Parathyroid adenoma (tissue), 2 donors: ENCODE measurements at regions not wholly inside any gene's neighbourhood (a gene's known extent, or its start where the extent isn't known, plus 50 kb on each side); places are given as distances from the start of the nearest gene placed in this dataset.

Experiments
- H2AFZ ChIP-seq: fragments of 300-600 bp; sonication (generic); one replicate; pipeline ENCODE4 v1.7.0; 2017; ENCODE audit warnings: antibody characterized with exemption, mild to moderate bottlenecking
- H3K27ac ChIP-seq: fragments of 300-600 bp; sonication (generic); one replicate; pipeline ENCODE4 v1.7.0; 2017
- H3K27me3 ChIP-seq: fragments of 300-600 bp; sonication (generic); one replicate; pipeline ENCODE4 v1.7.0; 2017; ENCODE audit warnings: low read length; ENCODE audit not compliant: control insufficient read depth, insufficient read depth
- H3K36me3 ChIP-seq: fragments of 300-600 bp; sonication (generic); one replicate; pipeline ENCODE4 v1.7.0; 2017; ENCODE audit warnings: low read length; ENCODE audit not compliant: control insufficient read depth, insufficient read depth
- H3K4me1 ChIP-seq: fragments of 300-600 bp; sonication (generic); one replicate; pipeline ENCODE4 v1.7.0; 2017; ENCODE audit warnings: control low read depth
- H3K4me2 ChIP-seq: fragments of 300-600 bp; sonication (generic); one replicate; pipeline ENCODE4 v1.7.0; 2017; ENCODE audit warnings: low read length
- H3K4me3 ChIP-seq: fragments of 300-600 bp; sonication (generic); one replicate; pipeline ENCODE4 v1.7.0; 2017; ENCODE audit warnings: low read depth, low read length
- H3K79me2 ChIP-seq: fragments of 300-600 bp; sonication (generic); one replicate; pipeline ENCODE4 v1.7.0; 2017; ENCODE audit warnings: control low read depth
- H3K9ac ChIP-seq: fragments of 300-600 bp; sonication (generic); one replicate; pipeline ENCODE4 v1.7.0; 2017; ENCODE audit warnings: mild to moderate bottlenecking
- H3K9me3 ChIP-seq: fragments of 300-600 bp; sonication (generic); one replicate; pipeline ENCODE4 v1.7.0; 2017; ENCODE audit warnings: low read length; ENCODE audit not compliant: control insufficient read depth
- TF ChIP-seq, protein P1 (sequence below): fragments of 300-600 bp; sonication (generic); IDR thresholded peaks from one replicate; pipeline ENCODE4 v1.7.0; 2017; ENCODE audit warnings: antibody characterized with exemption, mild to moderate bottlenecking
- donor health status: primary hyperparathyroidism.

DNA sequence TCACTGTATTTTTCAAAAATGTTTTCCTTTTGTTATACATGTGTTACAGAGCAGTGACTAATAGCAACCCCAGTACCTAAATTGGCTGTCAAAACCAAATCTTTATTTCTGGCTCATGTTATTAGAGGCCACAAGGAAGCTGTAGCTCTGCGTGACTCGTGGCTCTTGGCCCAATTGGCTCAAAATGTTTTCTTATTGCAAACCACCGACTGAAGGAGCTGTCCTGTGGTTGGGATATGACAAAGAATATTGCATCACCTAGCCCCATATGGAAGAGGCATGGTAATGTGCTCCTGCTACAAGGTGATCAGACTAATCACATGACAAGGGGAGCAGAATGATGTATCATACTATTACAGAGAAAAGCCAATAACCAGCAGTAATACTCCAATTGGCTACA, 1058.5 kb downstream of the CBLN2 start:
- Histone ChIP-seq H3K9me3 (no peaks in the 10 kb centered on the region), H3K27ac (no peak overlapping the region), H3K79me2 (no peaks in the 10 kb centered on the region), H3K4me3 (no peak overlapping the region), H3K27me3 (no peaks in the 10 kb centered on the region), H3K4me1 (no peaks in the 10 kb centered on the region), H3K36me3 (no peaks in the 10 kb centered on the region), H3K4me2 (no peak overlapping the region), H3K9ac (no peak overlapping the region), H2AFZ (no peak overlapping the region)
- TF ChIP-seq, protein P1, sequence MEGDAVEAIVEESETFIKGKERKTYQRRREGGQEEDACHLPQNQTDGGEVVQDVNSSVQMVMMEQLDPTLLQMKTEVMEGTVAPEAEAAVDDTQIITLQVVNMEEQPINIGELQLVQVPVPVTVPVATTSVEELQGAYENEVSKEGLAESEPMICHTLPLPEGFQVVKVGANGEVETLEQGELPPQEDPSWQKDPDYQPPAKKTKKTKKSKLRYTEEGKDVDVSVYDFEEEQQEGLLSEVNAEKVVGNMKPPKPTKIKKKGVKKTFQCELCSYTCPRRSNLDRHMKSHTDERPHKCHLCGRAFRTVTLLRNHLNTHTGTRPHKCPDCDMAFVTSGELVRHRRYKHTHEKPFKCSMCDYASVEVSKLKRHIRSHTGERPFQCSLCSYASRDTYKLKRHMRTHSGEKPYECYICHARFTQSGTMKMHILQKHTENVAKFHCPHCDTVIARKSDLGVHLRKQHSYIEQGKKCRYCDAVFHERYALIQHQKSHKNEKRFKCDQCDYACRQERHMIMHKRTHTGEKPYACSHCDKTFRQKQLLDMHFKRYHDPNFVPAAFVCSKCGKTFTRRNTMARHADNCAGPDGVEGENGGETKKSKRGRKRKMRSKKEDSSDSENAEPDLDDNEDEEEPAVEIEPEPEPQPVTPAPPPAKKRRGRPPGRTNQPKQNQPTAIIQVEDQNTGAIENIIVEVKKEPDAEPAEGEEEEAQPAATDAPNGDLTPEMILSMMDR = no peak

DNA sequence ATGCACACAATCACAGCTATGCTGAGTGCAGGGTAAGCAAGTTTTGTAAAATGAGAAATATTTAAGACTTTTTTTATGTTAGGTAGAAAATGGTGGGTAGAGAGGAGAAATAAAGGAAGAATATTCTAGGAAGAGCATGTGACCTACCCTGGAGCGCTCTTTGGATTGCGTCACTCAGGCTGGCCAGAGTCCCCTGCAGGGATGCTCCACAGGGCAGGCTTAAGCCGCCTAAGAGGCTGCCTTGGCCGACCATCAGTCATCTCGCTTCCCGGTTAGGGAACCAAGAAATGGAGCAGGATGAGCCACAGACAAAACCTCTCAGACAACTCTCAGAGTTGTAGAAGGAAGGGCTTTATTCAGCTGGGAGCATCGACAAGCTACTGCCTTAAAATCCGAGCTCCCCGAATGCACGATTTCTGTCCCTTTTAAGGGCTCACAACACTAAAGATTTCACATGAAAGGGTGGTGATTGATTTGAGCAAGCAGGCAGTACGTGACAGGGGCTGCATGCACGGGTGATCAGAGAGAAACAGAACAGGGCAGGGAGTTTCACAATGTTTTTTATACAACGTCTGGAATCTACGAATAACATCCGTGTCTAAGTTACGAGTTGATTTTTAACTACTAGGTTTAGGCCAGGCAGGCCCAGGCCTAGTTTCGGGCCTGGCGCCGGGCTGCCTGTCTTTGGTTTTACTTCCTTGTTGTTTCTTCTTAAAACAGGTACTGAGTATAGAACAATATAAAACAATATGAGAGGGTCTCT, 1072.0 kb downstream of the CBLN2 start:
- no peaks in the 10 kb centered on the region for H3K27me3 ChIP-seq
- no peak overlapping the region for H3K9ac ChIP-seq

GRCh38 chr18:71456206-71456605, 1087.9 kb downstream of the CBLN2 start:
- no peak overlapping the region for H3K4me2 ChIP-seq
- H3K27ac ChIP-seq = no peak overlapping the region
- no peaks in the 10 kb centered on the region for H3K79me2 ChIP-seq
- H3K27me3 ChIP-seq = no peaks in the 10 kb centered on the region
- TF ChIP-seq, protein P1 = no peak
- no peaks in the 10 kb centered on the region for H3K4me1 ChIP-seq
- H3K4me3 ChIP-seq = no peak overlapping the region
- H3K9me3 ChIP-seq = no peaks in the 10 kb centered on the region
- no peak overlapping the region for H3K9ac ChIP-seq
- H3K36me3 ChIP-seq = no peaks in the 10 kb centered on the region
- no peak overlapping the region for H2AFZ ChIP-seq

More for the DNA sequence above, 1072.0 kb downstream of the CBLN2 start:
- H2AFZ ChIP-seq = no peak overlapping the region
- H3K4me2 ChIP-seq = no peak overlapping the region
- no peaks in the 10 kb centered on the region for H3K79me2 ChIP-seq
- TF ChIP-seq, protein P1 = no peak
- H3K4me1 ChIP-seq = no peaks in the 10 kb centered on the region
- H3K36me3 ChIP-seq = no peaks in the 10 kb centered on the region
- H3K9me3 ChIP-seq = no peaks in the 10 kb centered on the region
- H3K27ac ChIP-seq = no peak overlapping the region
- no peak overlapping the region for H3K4me3 ChIP-seq

GRCh38 chr18:71450257-71450656, 1093.9 kb downstream of the CBLN2 start:
- Histone ChIP-seq H3K36me3 (no peaks in the 10 kb centered on the region), H3K27ac (no peak overlapping the region), H3K4me3 (no peak overlapping the region), H3K9ac (no peak overlapping the region), H3K9me3 (no peaks in the 10 kb centered on the region), H3K79me2 (no peaks in the 10 kb centered on the region), H3K27me3 (no peaks in the 10 kb centered on the region), H2AFZ (no peak overlapping the region), H3K4me1 (no peaks in the 10 kb centered on the region), H3K4me2 (no peak overlapping the region)
- TF ChIP-seq, protein P1 = no peak
